ENCODE measurements at regions not wholly inside any gene's neighbourhood (a gene's known extent, or its start where the extent isn't known, plus 50 kb on each side); places are given as distances from the start of the nearest gene placed in this dataset.

DNA sequence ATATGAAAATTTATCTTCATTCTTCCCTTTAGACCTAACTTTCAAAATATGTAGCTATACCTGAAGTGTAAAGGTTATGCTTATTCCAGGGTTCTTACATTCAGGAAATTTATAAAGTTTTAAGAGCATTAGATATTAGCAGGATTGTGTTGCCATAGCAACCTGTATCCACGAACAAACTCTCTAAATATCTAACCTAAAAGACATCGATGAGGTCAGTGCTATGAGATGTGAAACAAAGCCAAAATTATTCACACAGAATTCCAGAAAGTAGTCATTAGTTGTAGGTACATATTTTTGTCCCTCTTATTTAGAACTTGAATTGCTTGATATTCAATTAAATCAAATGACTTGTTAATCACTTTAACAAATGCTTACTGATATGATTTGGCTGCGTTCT is 705.3 kb downstream of the SOCS6 start:
- no peaks in the 10 kb centered on the region for H3K4me1 ChIP-seq (ENCODE audit: control insufficient read depth, insufficient read depth, low read length)
- H3K27ac ChIP-seq (ENCODE audit: low read depth, low read length) = no peak overlapping the region
- H3K36me3 ChIP-seq (ENCODE audit: control insufficient read depth, insufficient read depth, low read length) = no peaks in the 10 kb centered on the region
- H3K27me3 ChIP-seq (ENCODE audit: control insufficient read depth, insufficient read depth, low read length) = no peaks in the 10 kb centered on the region
- no peak overlapping the region for H3K4me3 ChIP-seq (ENCODE audit: low read length)
- H3K9ac ChIP-seq (ENCODE audit: low read length) = no peak overlapping the region

DNA sequence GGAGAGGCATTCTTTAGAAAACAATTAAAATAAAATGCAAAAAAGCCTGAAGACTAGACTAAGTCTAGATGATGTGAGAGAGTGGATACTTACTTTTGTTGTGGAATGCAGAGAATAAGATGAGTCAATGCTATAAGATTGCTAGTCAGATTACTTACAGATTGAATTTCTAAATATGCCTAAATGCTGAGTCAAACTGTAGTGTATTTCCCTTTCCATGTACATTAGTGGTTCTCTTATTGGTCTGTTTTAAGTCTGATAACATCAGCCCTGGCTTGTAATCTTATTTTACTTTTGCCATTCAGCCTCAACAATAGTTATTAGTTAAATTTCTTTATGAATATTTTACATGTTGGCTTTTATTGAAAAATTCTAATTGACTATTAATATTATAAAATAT is 702.7 kb downstream of the SOCS6 start:
- no peaks in the 10 kb centered on the region for H3K27me3 ChIP-seq (ENCODE audit: control insufficient read depth, insufficient read depth, low read length)
- no peak overlapping the region for H3K27ac ChIP-seq (ENCODE audit: low read depth, low read length)
- H3K4me1 ChIP-seq (ENCODE audit: control insufficient read depth, insufficient read depth, low read length) = no peaks in the 10 kb centered on the region
- no peak overlapping the region for H3K9ac ChIP-seq (ENCODE audit: low read length)
- H3K36me3 ChIP-seq (ENCODE audit: control insufficient read depth, insufficient read depth, low read length) = no peaks in the 10 kb centered on the region
- no peak overlapping the region for H3K4me3 ChIP-seq (ENCODE audit: low read length)

DNA sequence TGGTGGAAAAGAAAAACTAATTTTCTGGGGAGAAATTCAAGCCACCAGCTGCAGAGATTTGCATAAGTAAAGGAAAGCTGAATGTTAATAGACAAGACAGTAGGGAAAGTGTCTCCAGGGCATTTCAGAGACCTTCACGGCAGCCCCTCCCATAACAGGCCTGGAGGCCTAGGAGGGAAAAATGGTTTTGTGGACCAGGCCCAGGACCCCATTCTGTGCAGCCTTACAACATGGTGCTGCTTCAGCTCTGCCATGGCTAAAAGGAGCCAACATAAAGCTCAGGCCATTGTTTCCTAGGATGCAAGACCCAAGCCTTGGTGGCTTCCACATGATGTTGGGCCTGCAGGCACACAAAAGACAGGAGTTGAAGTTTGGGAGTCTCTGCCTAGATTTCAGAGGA is 697.1 kb downstream of the SOCS6 start:
- no peaks in the 10 kb centered on the region for H3K27me3 ChIP-seq (ENCODE audit: control insufficient read depth, insufficient read depth, low read length)
- H3K36me3 ChIP-seq (ENCODE audit: control insufficient read depth, insufficient read depth, low read length) = no peaks in the 10 kb centered on the region
- H3K4me1 ChIP-seq (ENCODE audit: control insufficient read depth, insufficient read depth, low read length) = no peaks in the 10 kb centered on the region
- H3K9ac ChIP-seq (ENCODE audit: low read length) = no peak overlapping the region
- H3K4me3 ChIP-seq (ENCODE audit: low read length) = no peak overlapping the region
- no peak overlapping the region for H3K27ac ChIP-seq (ENCODE audit: low read depth, low read length)

DNA sequence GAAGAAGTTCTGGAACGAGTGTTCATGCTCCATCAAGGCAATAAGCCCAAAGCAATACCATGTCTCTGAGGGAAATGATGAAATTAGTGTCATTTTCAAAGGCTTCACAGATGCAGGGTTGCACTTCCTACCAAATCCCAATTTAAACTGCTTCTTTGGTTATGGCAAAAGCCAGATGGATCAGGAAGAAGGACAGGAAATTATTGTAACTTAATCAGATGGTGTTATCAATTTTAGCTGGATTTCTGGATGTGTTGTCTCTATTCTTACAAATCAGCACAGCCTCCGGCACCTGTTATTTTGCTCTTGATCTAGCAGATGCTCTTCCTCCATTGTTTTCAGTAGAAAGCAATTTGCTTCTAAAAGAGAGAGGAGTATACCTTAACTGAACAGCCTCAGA is 693.4 kb downstream of the SOCS6 start:
- no peaks in the 10 kb centered on the region for H3K4me1 ChIP-seq (ENCODE audit: control insufficient read depth, insufficient read depth, low read length)
- no peaks in the 10 kb centered on the region for H3K27me3 ChIP-seq (ENCODE audit: control insufficient read depth, insufficient read depth, low read length)
- no peaks in the 10 kb centered on the region for H3K36me3 ChIP-seq (ENCODE audit: control insufficient read depth, insufficient read depth, low read length)
- no peak overlapping the region for H3K9ac ChIP-seq (ENCODE audit: low read length)
- no peak overlapping the region for H3K27ac ChIP-seq (ENCODE audit: low read depth, low read length)
- H3K4me3 ChIP-seq (ENCODE audit: low read length) = no peak overlapping the region

DNA sequence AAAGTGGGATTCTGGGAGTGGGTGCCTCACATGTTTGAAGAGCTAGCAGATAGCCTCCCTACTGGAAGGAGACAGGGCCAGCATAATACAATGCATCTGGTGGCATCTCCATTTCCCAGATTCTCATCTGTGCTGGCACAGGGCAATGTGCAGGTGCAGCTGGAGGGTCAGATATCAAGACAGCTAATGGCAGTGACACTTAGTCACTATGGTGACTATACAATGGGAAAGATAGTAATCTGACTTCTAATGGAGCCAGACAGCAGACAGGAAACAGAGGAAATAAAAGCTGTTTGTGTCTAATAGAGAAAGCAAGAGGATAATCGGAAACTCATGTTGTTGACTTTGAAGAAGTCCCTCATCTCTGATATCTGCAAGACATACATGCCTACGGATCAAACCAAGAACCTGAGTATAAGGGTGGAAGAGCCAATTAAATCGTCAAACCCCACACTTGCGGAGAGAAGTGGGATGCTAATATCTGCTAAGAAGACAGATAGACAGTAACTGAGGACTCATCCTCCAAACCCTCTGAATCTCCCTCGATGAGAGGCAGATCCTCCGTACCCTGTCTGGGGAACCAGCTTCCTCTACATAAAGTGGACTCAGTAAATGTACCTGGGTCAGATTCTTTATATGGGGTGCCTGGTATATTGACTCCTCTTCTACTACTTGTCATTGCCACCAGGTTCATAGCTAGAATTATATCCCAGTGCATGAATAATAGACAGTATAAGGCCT is 692.7 kb downstream of the SOCS6 start:
- Histone ChIP-seq H3K4me1 (ENCODE audit: control insufficient read depth, insufficient read depth, low read length) (no peaks in the 10 kb centered on the region), H3K36me3 (ENCODE audit: control insufficient read depth, insufficient read depth, low read length) (no peaks in the 10 kb centered on the region), H3K27me3 (ENCODE audit: control insufficient read depth, insufficient read depth, low read length) (no peaks in the 10 kb centered on the region), H3K9ac (ENCODE audit: low read length) (no peak overlapping the region), H3K4me3 (ENCODE audit: low read length) (no peak overlapping the region), H3K27ac (ENCODE audit: low read depth, low read length) (no peak overlapping the region)

DNA sequence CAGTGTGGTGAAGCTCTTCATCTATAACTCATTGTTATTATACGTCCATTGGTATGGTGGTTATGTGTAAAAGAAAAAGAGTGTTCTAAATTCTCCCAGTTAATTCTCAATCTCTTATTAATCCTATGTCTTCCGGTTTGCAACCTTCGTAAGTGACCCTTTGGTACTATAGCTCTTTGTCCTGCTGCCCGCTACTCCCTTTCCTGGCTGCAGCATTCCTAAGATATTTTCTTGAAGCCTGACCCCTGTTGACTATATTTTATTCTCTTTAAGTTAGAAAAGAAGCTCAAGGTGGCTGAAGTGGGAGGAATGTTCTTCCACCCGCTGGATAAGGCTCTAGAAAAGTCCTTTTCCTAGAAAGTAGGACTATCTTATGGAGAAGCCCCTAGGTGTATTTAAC is 684.8 kb downstream of the SOCS6 start:
- H3K4me1 ChIP-seq (ENCODE audit: control insufficient read depth, insufficient read depth, low read length) = no peaks in the 10 kb centered on the region
- H3K27me3 ChIP-seq (ENCODE audit: control insufficient read depth, insufficient read depth, low read length) = no peaks in the 10 kb centered on the region
- H3K27ac ChIP-seq (ENCODE audit: low read depth, low read length) = no peak overlapping the region
- H3K9ac ChIP-seq (ENCODE audit: low read length) = no peak overlapping the region
- no peaks in the 10 kb centered on the region for H3K36me3 ChIP-seq (ENCODE audit: control insufficient read depth, insufficient read depth, low read length)
- no peak overlapping the region for H3K4me3 ChIP-seq (ENCODE audit: low read length)

DNA sequence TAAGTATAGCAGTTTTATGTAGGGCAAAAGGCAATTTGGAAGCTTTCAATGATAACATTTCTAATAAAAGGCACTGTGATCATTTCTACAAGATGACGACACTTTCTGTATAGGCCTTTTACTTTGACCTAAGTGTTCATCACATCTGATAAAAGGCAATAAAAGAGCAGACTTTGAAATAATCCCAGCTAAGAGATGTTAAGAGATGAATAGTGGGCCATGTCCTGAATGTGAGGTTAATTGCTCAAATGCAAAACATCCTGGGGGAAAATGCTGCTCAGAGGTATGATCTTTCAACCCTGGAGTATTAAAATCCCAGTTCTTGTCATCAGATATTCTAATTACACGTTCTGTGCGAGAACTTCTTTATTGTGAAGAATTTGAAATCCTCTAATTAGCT is 677.6 kb downstream of the SOCS6 start:
- no peaks in the 10 kb centered on the region for H3K36me3 ChIP-seq (ENCODE audit: control insufficient read depth, insufficient read depth, low read length)
- no peak overlapping the region for H3K9ac ChIP-seq (ENCODE audit: low read length)
- no peaks in the 10 kb centered on the region for H3K4me1 ChIP-seq (ENCODE audit: control insufficient read depth, insufficient read depth, low read length)
- no peak overlapping the region for H3K4me3 ChIP-seq (ENCODE audit: low read length)
- no peaks in the 10 kb centered on the region for H3K27me3 ChIP-seq (ENCODE audit: control insufficient read depth, insufficient read depth, low read length)
- no peak overlapping the region for H3K27ac ChIP-seq (ENCODE audit: low read depth, low read length)

DNA sequence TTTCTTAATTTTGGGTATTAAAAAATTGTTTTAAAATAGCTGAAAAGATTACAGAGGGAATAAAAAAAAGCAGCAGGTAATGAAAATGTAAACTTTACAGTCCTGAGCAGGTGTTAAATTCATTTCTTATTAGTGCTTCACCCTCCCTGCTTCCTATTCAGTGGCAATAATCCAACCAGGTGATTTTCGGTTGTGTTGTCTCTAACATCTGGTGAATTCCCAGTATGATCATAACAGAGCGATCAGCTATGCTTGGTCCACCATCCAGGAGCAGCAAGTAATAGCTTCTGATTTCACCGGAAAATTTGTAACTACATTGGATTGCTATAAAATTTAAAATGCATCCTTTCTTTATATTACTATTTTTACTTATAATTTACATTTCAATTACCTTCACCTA is 673.1 kb downstream of the SOCS6 start:
- H3K4me3 ChIP-seq (ENCODE audit: low read length) = no peak overlapping the region
- H3K36me3 ChIP-seq (ENCODE audit: control insufficient read depth, insufficient read depth, low read length) = no peaks in the 10 kb centered on the region
- no peak overlapping the region for H3K27ac ChIP-seq (ENCODE audit: low read depth, low read length)
- no peak overlapping the region for H3K9ac ChIP-seq (ENCODE audit: low read length)
- H3K27me3 ChIP-seq (ENCODE audit: control insufficient read depth, insufficient read depth, low read length) = no peaks in the 10 kb centered on the region
- no peaks in the 10 kb centered on the region for H3K4me1 ChIP-seq (ENCODE audit: control insufficient read depth, insufficient read depth, low read length)

DNA sequence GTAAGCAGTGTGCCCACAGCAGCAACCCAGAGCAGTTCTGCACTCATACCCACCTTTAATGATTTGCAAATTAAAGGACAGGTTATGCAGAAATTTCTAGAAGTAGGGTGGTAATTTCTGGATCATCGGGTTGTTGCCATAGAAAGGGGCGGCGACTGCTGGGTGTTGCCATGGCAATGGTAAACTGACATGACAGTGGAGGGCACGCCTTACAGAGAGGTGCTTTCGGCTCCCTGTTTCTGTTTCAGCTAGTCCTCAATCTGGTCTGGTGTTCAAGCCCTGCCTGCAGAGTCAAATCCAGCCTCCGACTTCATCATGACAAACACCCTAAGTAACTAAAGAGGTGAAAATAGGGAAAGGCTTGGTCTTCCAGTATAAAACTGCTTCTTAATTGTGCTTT is 667.7 kb downstream of the SOCS6 start:
- no peak overlapping the region for H3K4me3 ChIP-seq (ENCODE audit: low read length)
- no peaks in the 10 kb centered on the region for H3K27me3 ChIP-seq (ENCODE audit: control insufficient read depth, insufficient read depth, low read length)
- no peak overlapping the region for H3K27ac ChIP-seq (ENCODE audit: low read depth, low read length)
- H3K36me3 ChIP-seq (ENCODE audit: control insufficient read depth, insufficient read depth, low read length) = no peaks in the 10 kb centered on the region
- no peaks in the 10 kb centered on the region for H3K4me1 ChIP-seq (ENCODE audit: control insufficient read depth, insufficient read depth, low read length)
- no peak overlapping the region for H3K9ac ChIP-seq (ENCODE audit: low read length)

DNA sequence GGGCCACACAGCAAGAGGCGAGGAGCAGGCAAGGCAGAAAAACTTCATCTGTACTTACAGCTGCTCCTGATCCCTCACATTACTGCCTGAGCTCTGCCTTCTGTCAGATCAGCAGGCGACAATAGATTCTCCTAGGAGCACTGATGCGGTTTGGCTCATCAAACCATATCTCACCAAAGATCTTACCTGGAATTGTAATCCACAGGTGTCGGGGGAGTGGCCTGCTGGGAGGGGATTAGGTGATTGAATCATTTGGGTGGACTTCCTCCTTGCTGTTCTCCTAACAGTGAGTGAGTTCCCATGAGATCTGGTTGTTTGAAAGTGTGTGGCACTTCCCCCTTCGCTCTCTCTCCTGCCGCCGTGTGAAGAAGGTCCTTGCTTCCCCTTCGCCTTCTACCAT is 647.3 kb downstream of the SOCS6 start:
- Histone ChIP-seq H3K9ac (ENCODE audit: low read length) (no peak overlapping the region), H3K27me3 (ENCODE audit: control insufficient read depth, insufficient read depth, low read length) (no peaks in the 10 kb centered on the region), H3K27ac (ENCODE audit: low read depth, low read length) (no peak overlapping the region), H3K4me1 (ENCODE audit: control insufficient read depth, insufficient read depth, low read length) (no peaks in the 10 kb centered on the region), H3K4me3 (ENCODE audit: low read length) (no peak overlapping the region), H3K36me3 (ENCODE audit: control insufficient read depth, insufficient read depth, low read length) (no peaks in the 10 kb centered on the region)

DNA sequence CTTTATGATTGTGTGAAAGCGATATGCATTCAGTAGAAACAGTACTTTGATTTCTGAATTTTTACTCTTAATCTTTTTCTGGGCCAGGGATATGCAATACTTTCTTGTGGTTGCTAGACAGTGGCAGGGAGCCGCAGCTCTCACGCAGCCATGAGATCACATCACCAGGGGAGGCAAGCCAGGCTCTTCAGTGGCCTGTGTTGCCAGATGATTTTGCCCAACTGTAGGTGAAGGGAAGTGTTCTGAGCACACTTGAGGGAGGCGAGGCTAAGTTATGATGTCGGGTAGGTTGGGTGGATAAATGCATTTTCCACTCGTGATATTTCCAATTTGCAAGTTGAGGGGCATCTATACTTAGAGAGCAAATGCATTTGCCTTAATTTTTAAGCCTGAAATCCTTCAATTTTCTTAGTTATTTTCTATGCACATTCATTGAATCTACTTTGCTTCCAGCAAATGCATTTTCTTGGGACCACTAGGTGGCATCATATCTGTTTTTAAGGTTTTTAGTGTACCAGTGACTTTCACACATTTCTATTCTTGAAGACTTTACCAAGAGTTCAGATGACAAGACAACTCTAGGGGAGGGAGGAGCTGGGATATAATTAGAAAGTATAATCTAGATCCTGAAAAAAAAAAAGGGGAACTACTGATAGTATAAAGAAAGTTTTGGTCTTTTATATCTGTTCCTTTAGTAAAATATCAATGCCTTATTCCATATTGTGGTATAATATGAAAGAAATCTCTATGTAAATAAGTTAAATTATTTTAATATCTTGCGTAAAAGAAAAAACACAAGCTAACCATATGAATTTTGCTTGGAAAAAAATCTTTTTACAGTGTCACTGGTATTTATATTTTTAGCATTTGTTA is 643.3 kb downstream of the SOCS6 start:
- Histone ChIP-seq H3K4me3 (ENCODE audit: low read length) (no peak overlapping the region), H3K27ac (ENCODE audit: low read depth, low read length) (no peak overlapping the region), H3K36me3 (ENCODE audit: control insufficient read depth, insufficient read depth, low read length) (no peaks in the 10 kb centered on the region), H3K4me1 (ENCODE audit: control insufficient read depth, insufficient read depth, low read length) (no peaks in the 10 kb centered on the region), H3K27me3 (ENCODE audit: control insufficient read depth, insufficient read depth, low read length) (no peaks in the 10 kb centered on the region), H3K9ac (ENCODE audit: low read length) (no peak overlapping the region)

DNA sequence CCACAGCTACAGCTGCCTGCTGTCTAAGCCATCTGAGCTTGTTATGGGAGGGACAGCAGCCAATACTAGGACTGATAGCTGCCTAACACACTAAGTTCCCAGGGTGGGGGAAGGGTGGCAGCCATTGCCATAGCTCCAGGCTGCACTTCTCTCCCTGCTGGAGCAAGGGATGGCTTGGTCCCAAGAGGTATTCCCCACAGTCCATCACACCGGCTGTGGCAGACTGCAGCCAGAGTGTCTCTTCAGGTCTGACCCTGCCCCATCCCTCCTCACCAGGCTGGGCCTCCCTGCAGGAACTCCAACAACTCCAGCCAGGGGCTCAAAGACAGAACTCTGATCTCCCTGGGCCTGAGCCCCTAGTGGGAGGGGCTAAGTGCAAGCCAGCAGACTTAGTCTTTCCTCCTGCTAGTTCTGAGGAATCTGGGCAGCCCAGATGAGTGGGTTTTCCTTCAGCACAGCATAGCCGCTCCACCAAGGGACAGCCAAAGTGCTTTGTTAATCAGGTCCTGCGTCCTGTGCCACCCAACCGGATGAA is 632.1 kb downstream of the SOCS6 start:
- Histone ChIP-seq H3K36me3 (ENCODE audit: control insufficient read depth, insufficient read depth, low read length) (no peaks in the 10 kb centered on the region), H3K27me3 (ENCODE audit: control insufficient read depth, insufficient read depth, low read length) (no peaks in the 10 kb centered on the region), H3K4me3 (ENCODE audit: low read length) (no peak overlapping the region), H3K9ac (ENCODE audit: low read length) (no peak overlapping the region), H3K4me1 (ENCODE audit: control insufficient read depth, insufficient read depth, low read length) (no peaks in the 10 kb centered on the region), H3K27ac (ENCODE audit: low read depth, low read length) (no peak overlapping the region)
